DOHH2 (cell line): ENCODE measurements at regions not wholly inside any gene's neighbourhood (a gene's known extent, or its start where the extent isn't known, plus 50 kb on each side); places are given as distances from the start of the nearest gene placed in this dataset.

Experiments used
- H3F3A ChIP-seq: fragments of 200-600 bp; sonication (generic), shearing (Covaris generic); 2 replicates; pipeline ENCODE4 v1.6.0; 2016; ENCODE audit warnings: antibody characterized with exemption, mild to moderate bottlenecking; ENCODE audit not compliant: control insufficient read depth, insufficient read depth
- H3K27ac ChIP-seq: fragments of 200-600 bp; sonication (generic); 2 replicates; pipeline ENCODE4 v1.5.1; 2014; ENCODE audit warnings: low read depth, mild to moderate bottlenecking, low read length, moderate library complexity
- H3K27me3 ChIP-seq: fragments of 200-600 bp; sonication (generic); 2 replicates; pipeline ENCODE4 v1.6.1; 2014; ENCODE audit warnings: mild to moderate bottlenecking, low read length, mixed read lengths; ENCODE audit not compliant: control insufficient read depth
- H3K36me3 ChIP-seq: fragments of 200-600 bp; sonication (generic); 2 replicates; pipeline ENCODE4 v1.6.1; 2014; ENCODE audit warnings: mild to moderate bottlenecking, low read length, moderate library complexity, mixed read lengths; ENCODE audit not compliant: control insufficient read depth
- H3K4me1 ChIP-seq: fragments of 200-600 bp; sonication (generic); 2 replicates; pipeline ENCODE4 v1.6.1; 2014; ENCODE audit warnings: mild to moderate bottlenecking, low read length, mixed read lengths; ENCODE audit not compliant: control insufficient read depth
- H3K4me2 ChIP-seq: fragments of 200-600 bp; sonication (generic); 2 replicates; pipeline ENCODE4 v1.6.0; 2014; ENCODE audit warnings: mild to moderate bottlenecking, low read length, moderate library complexity
- H3K4me3 ChIP-seq: fragments of 200-600 bp; sonication (generic); 2 replicates; pipeline ENCODE4 v1.5.1; 2014; ENCODE audit warnings: mild to moderate bottlenecking, low read length, mixed read lengths
- H3K79me2 ChIP-seq: fragments of 200-600 bp; sonication (generic); 2 replicates; pipeline ENCODE4 v1.6.1; 2014; ENCODE audit warnings: mild to moderate bottlenecking, low read length, mixed read lengths; ENCODE audit not compliant: control insufficient read depth
- H3K9me2 ChIP-seq: fragments of 200-600 bp; sonication (generic); replicated peaks from 2 replicates; pipeline ENCODE4 v1.6.1; 2014; ENCODE audit warnings: mild to moderate bottlenecking, low read length, mixed read lengths; ENCODE audit not compliant: control insufficient read depth
- H3K9me3 ChIP-seq: fragments of 200-600 bp; sonication (generic); 2 replicates; pipeline ENCODE4 v1.6.1; 2014; ENCODE audit warnings: antibody characterized with exemption, low read length, mixed read lengths; ENCODE audit not compliant: control insufficient read depth, insufficient read depth
- H4K20me1 ChIP-seq: fragments of 200-600 bp; sonication (generic); 2 replicates; pipeline ENCODE4 v1.6.0; 2014; ENCODE audit warnings: low read depth, mild to moderate bottlenecking, antibody characterized with exemption, low read length, moderate library complexity; ENCODE audit not compliant: control insufficient read depth, insufficient read depth
- EZH2phosphoT487 ChIP-seq: fragments of 200-600 bp; sonication (generic); IDR thresholded peaks from 2 replicates; pipeline ENCODE4 v1.6.1; 2017; ENCODE audit warnings: borderline replicate concordance, mild to moderate bottlenecking, antibody characterized with exemption, low read length, moderate library complexity, mixed read lengths
- TF ChIP-seq, protein P1 (sequence below): fragments of 200-600 bp; sonication (generic); IDR thresholded peaks from one replicate; pipeline ENCODE4 v1.5.1; 2014; ENCODE audit warnings: antibody characterized with exemption, mild to moderate bottlenecking, low read depth, low read length; ENCODE audit not compliant: poor library complexity, severe bottlenecking

DNA sequence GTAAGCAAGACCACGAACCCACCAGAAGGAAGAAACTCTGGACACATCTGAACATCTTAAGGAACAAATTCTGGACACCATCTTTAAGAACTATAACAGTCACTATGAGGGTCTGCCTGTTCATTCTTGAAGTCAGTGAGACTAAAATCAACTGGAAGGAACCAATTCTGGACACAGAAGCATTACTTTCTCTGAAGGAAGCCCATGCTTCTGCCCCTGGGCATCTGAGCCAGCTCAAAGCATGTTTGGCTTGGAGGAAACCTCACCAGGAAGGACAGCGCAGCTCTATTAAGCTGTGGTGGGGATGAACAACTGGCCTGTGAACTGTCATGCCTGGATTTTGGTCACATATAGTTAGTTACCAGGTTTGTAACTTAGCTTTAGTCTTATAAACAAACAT, 132.4 kb upstream of the GDF10 start:
- H3K27me3 ChIP-seq, result no peaks in the 10 kb centered on the region
- H3K27ac ChIP-seq, result no peak overlapping the region
- no peaks in the 10 kb centered on the region for H3K36me3 ChIP-seq
- no peaks in the 10 kb centered on the region for H3F3A ChIP-seq
- no peak overlapping the region for H3K4me3 ChIP-seq
- TF ChIP-seq, protein P1, sequence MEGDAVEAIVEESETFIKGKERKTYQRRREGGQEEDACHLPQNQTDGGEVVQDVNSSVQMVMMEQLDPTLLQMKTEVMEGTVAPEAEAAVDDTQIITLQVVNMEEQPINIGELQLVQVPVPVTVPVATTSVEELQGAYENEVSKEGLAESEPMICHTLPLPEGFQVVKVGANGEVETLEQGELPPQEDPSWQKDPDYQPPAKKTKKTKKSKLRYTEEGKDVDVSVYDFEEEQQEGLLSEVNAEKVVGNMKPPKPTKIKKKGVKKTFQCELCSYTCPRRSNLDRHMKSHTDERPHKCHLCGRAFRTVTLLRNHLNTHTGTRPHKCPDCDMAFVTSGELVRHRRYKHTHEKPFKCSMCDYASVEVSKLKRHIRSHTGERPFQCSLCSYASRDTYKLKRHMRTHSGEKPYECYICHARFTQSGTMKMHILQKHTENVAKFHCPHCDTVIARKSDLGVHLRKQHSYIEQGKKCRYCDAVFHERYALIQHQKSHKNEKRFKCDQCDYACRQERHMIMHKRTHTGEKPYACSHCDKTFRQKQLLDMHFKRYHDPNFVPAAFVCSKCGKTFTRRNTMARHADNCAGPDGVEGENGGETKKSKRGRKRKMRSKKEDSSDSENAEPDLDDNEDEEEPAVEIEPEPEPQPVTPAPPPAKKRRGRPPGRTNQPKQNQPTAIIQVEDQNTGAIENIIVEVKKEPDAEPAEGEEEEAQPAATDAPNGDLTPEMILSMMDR, result no peak
- no peak for TF ChIP-seq EZH2phosphoT487
- no peaks in the 10 kb centered on the region for H3K79me2 ChIP-seq
- no peak overlapping the region for H3K4me2 ChIP-seq
- no peaks in the 10 kb centered on the region for H3K9me2 ChIP-seq
- no peaks in the 10 kb centered on the region for H4K20me1 ChIP-seq
- no peaks in the 10 kb centered on the region for H3K9me3 ChIP-seq
- no peaks in the 10 kb centered on the region for H3K4me1 ChIP-seq

DNA sequence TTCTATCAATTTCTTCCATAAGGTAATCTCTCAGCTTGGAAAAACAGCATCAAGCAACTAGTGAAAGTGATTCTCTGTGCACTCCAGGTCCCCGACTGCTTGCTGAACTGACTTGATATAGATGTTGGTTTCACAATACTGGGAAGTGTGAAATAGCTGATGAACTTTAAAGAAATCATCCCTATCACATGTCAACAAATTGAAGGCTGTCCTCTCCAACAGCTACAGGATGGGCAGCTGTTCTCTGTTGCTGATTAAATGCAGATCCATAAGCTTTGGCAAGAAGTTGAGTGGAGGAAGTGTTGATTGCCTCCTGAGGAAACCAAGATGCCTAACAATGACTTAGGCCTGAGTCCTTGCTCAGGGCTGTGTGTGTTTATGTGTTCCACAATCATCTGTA, 130.4 kb upstream of the GDF10 start:
- Histone ChIP-seq H3K9me2 (no peaks in the 10 kb centered on the region), H3F3A (no peaks in the 10 kb centered on the region), H3K4me2 (no peak overlapping the region), H3K36me3 (no peaks in the 10 kb centered on the region), H3K79me2 (no peaks in the 10 kb centered on the region), H4K20me1 (no peaks in the 10 kb centered on the region), H3K27ac (no peak overlapping the region), H3K27me3 (no peaks in the 10 kb centered on the region), H3K4me1 (no peaks in the 10 kb centered on the region), H3K4me3 (no peak overlapping the region), H3K9me3 (no peaks in the 10 kb centered on the region)
- TF ChIP-seq EZH2phosphoT487, result no peak
- TF ChIP-seq, protein P1, result no peak

DNA sequence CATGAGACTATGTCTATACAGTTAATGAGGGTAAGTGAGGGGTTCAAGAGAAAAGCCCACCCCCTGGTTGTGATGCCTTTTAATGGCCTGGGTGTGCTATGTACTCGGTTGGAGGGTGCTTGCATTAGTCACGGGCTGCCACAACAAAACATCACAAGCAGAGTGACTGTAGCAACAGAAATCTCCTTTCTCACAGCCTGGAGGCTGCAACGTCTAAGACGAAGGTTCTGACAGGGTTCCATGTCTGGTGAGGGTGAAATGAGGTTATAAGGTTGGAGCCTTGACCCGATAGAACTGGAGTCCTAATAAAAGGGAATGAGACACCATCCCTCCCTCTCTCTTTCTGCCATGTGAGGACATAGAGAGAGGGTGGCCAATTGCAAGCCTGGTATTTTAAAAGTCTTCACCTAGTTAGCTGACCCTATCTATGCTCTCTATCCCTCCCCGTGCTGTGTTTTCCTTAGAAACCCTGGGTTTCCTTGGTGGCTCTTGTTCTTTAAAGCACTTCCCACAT, 126.0 kb upstream of the GDF10 start:
- TF ChIP-seq, protein P1, result no peak
- TF ChIP-seq EZH2phosphoT487, result no peak
- Histone ChIP-seq H3K27me3 (no peaks in the 10 kb centered on the region), H4K20me1 (no peaks in the 10 kb centered on the region), H3K36me3 (no peaks in the 10 kb centered on the region), H3K4me1 (no peaks in the 10 kb centered on the region), H3K4me3 (no peak overlapping the region), H3K27ac (no peak overlapping the region), H3K9me3 (no peaks in the 10 kb centered on the region), H3K79me2 (no peaks in the 10 kb centered on the region), H3K9me2 (no peaks in the 10 kb centered on the region), H3F3A (no peaks in the 10 kb centered on the region), H3K4me2 (no peak overlapping the region)
